Suprapubic skin (tissue), 4 donors: ENCODE measurements at regions not wholly inside any gene's neighbourhood (a gene's known extent, or its start where the extent isn't known, plus 50 kb on each side); places are given as distances from the start of the nearest gene placed in this dataset.

Experiments used
- CTCF ChIP-seq, 2 donors: fragments of 200-600 bp in 1 of 2; fragments of 450-650 bp in 1 of 2; sonication (generic) in 1 of 2; IDR thresholded peaks; one replicate each; pipeline ENCODE4 v1.5.1; 2016 to 2019; ENCODE audit warnings: antibody characterized with exemption in 2 of 2, mild to moderate bottlenecking in 1 of 2, moderate library complexity in 1 of 2
- EP300 ChIP-seq: sonication (generic); formaldehyde crosslinking; IDR thresholded peaks from one replicate; pipeline ENCODE4 v1.6.1; 2017; ENCODE audit warnings: antibody characterized with exemption
- POLR2AphosphoS5 ChIP-seq, 3 donors: sonication (generic); formaldehyde crosslinking; IDR thresholded peaks; one replicate each; pipeline ENCODE4 v1.6.1; 2017; ENCODE audit warnings: antibody characterized with exemption in 3 of 3

- TF ChIP-seq CTCF (IDR thresholded peaks at IDR 0.05) (no peak), EP300 (no peak), POLR2AphosphoS5 (IDR thresholded peaks at IDR 0.05) (no peak)
Measured at GRCh38 chr1:222334026-222334680, 213.8 kb downstream of the HHIPL2 start.
